IMR-90 (cell line): ENCODE measurements at regions not wholly inside any gene's neighbourhood (a gene's known extent, or its start where the extent isn't known, plus 50 kb on each side); places are given as distances from the start of the nearest gene placed in this dataset.

Experiments used
- ATAC-seq: fragments of 200-7000 bp; cut with Tn5 transposase; 2 replicates; pipeline ENCODE4 v1.9.1; 2020; ENCODE audit warnings: low read depth, mild to moderate bottlenecking, moderate library complexity
- BruUV-seq: library from RNA; stranded (reverse); fragments of 400-500 nt; replicated peaks from 2 replicates; lab custom pipeline; 2021; lab: Mats Ljungman, UMichigan
- CTCF ChIA-PET: fragments of 300-600 bp; formaldehyde crosslinking; extraction: SDS; loops from one replicate; lab custom pipeline; 2021; ENCODE audit warnings: antibody characterized with exemption; lab: Yijun Ruan, JAX
- POLR2A ChIA-PET: fragments of 300-600 bp; sonication (Branson Sonifier 250); formaldehyde crosslinking; loops from one replicate; lab custom pipeline; 2022; ENCODE audit warnings: antibody characterized with exemption; ENCODE audit not compliant: unreplicated experiment; lab: Charles Lee
- DNase-seq: peaks from one replicate; pipeline ENCODE4 v3.0.0; 2013
- H2AFZ ChIP-seq: replicated peaks from 2 replicates; pipeline ENCODE3; 2013; ENCODE audit warnings: low read length, mild to moderate bottlenecking; ENCODE audit not compliant: poor library complexity
- H2AK5ac ChIP-seq: 2 replicates; pipeline ENCODE4 v1.6.1; 2013; ENCODE audit warnings: low read depth, low read length, inconsistent platforms
- H2AK9ac ChIP-seq: replicated peaks from 2 replicates; pipeline ENCODE3; 2013; ENCODE audit warnings: mild to moderate bottlenecking, low read depth, low read length, moderate library complexity; ENCODE audit not compliant: poor library complexity
- H2BK120ac ChIP-seq: 2 replicates; pipeline ENCODE4 v1.6.1; 2013; ENCODE audit warnings: low read depth, low read length, inconsistent platforms
- H2BK15ac ChIP-seq: 3 replicates; pipeline ENCODE4 v1.6.1; 2013; ENCODE audit warnings: low read depth, low read length, inconsistent platforms
- H2BK20ac ChIP-seq: 2 replicates; pipeline ENCODE4 v1.6.1; 2013; ENCODE audit warnings: low read depth, mild to moderate bottlenecking, inconsistent platforms, low read length, moderate library complexity
- H2BK5ac ChIP-seq: 2 replicates; pipeline ENCODE4 v1.6.1; 2013; ENCODE audit warnings: mild to moderate bottlenecking, low read depth, low read length, inconsistent platforms; ENCODE audit not compliant: poor library complexity, severe bottlenecking
- H3K14ac ChIP-seq: replicated peaks from 2 replicates; pipeline ENCODE4 v1.6.1; 2013; ENCODE audit warnings: low read depth, low read length, inconsistent platforms
- H3K18ac ChIP-seq: 2 replicates; pipeline ENCODE4 v1.6.1; 2013; ENCODE audit warnings: low read depth, low read length, control low read depth
- H3K23ac ChIP-seq: 2 replicates; pipeline ENCODE4 v1.6.1; 2013; ENCODE audit warnings: low read depth, low read length, inconsistent platforms
- H3K27ac ChIP-seq: 2 replicates; pipeline ENCODE4 v1.5.1; 2013; ENCODE audit warnings: mild to moderate bottlenecking, control low read depth, low read length; ENCODE audit not compliant: insufficient read depth
- H3K27me3 ChIP-seq: 2 replicates; pipeline ENCODE4 v1.6.1; 2013; ENCODE audit warnings: low read length; ENCODE audit not compliant: control insufficient read depth, insufficient read depth
- H3K36me3 ChIP-seq: 2 replicates; pipeline ENCODE4 v1.6.1; 2013; ENCODE audit warnings: low read length, mixed read lengths; ENCODE audit not compliant: control insufficient read depth, insufficient read depth
- H3K4ac ChIP-seq: 2 replicates; pipeline ENCODE4 v1.6.1; 2013; ENCODE audit warnings: low read depth, low read length, inconsistent platforms
- H3K4me1 ChIP-seq: 2 replicates; pipeline ENCODE4 v1.6.1; 2013; ENCODE audit warnings: low read length, mixed read lengths; ENCODE audit not compliant: control insufficient read depth, insufficient read depth
- H3K4me2 ChIP-seq: 2 replicates; pipeline ENCODE4 v1.6.1; 2013; ENCODE audit warnings: low read depth, mild to moderate bottlenecking, control low read depth, low read length, moderate library complexity
- H3K4me3 ChIP-seq: 2 replicates; pipeline ENCODE4 v1.5.1; 2013; ENCODE audit warnings: low read depth, mild to moderate bottlenecking, control low read depth, low read length, moderate library complexity; ENCODE audit not compliant: insufficient read depth
- H3K56ac ChIP-seq: 2 replicates; pipeline ENCODE4 v1.6.1; 2013; ENCODE audit warnings: low read length, inconsistent platforms; ENCODE audit not compliant: insufficient read depth; ENCODE audit errors: extremely low read depth
- H3K79me1 ChIP-seq, 2 experiments: 2 replicates each; pipeline ENCODE4 v1.6.1; 2013; ENCODE audit warnings: low read length in 2 of 2, inconsistent platforms in 1 of 2, low read depth in 1 of 2
- H3K9ac ChIP-seq: 2 replicates; pipeline ENCODE4 v1.6.1; 2013; ENCODE audit warnings: low read depth, low read length, control low read depth
- H3K9me1 ChIP-seq: 2 replicates; pipeline ENCODE4 v1.6.1; 2013; ENCODE audit warnings: low read length, inconsistent platforms; ENCODE audit not compliant: insufficient read depth
- H3K9me3 ChIP-seq: 2 replicates; pipeline ENCODE4 v1.6.1; 2013; ENCODE audit warnings: low read length; ENCODE audit not compliant: control insufficient read depth, insufficient read depth
- H4K20me1 ChIP-seq: 2 replicates; pipeline ENCODE4 v1.6.1; 2013; ENCODE audit warnings: low read length, inconsistent platforms; ENCODE audit not compliant: insufficient read depth
- H4K5ac ChIP-seq: 2 replicates; pipeline ENCODE4 v1.6.1; 2013; ENCODE audit warnings: mild to moderate bottlenecking, low read depth, low read length, control low read depth
- H4K8ac ChIP-seq, 2 experiments: 2 replicates each; pipeline ENCODE4 v1.6.1; 2013; ENCODE audit warnings: low read depth in 2 of 2, low read length in 2 of 2, control low read depth in 1 of 2, inconsistent platforms in 1 of 2
- H4K91ac ChIP-seq: 2 replicates; pipeline ENCODE4 v1.6.1; 2013; ENCODE audit warnings: low read depth, low read length, inconsistent platforms; ENCODE audit not compliant: insufficient read depth
- BHLHE40 ChIP-seq: fragments of 150-350 bp; IDR thresholded peaks from 2 replicates; pipeline ENCODE4 v1.6.1; 2016; ENCODE audit warnings: mild to moderate bottlenecking, low read depth, low read length
- MAFK ChIP-seq: IDR thresholded peaks from 2 replicates; pipeline ENCODE4 v1.6.1; 2012; ENCODE audit warnings: low read depth, low read length, improper control_type of control experiment
- MAZ ChIP-seq: IDR thresholded peaks from 2 replicates; pipeline ENCODE4 v1.6.1; 2012; ENCODE audit warnings: low read depth, mild to moderate bottlenecking, low read length, improper control_type of control experiment, moderate library complexity, borderline replicate concordance
- NFE2L2 ChIP-seq: fragments of 150-350 bp; IDR thresholded peaks from 2 replicates; pipeline ENCODE4 v1.6.1; 2016; ENCODE audit warnings: low read depth, mild to moderate bottlenecking, low read length
- RAD21 ChIP-seq: IDR thresholded peaks from 2 replicates; pipeline ENCODE4 v1.6.1; 2012; ENCODE audit warnings: low read length, improper control_type of control experiment
- RFX5 ChIP-seq: IDR thresholded peaks from 2 replicates; pipeline ENCODE4 v1.8.0; 2012; ENCODE audit warnings: low read depth, mild to moderate bottlenecking, low read length, moderate library complexity
- SMC3 ChIP-seq: fragments of 150-350 bp; IDR thresholded peaks from 2 replicates; pipeline ENCODE4 v1.6.1; 2016; ENCODE audit warnings: low read depth, mild to moderate bottlenecking, antibody characterized with exemption, low read length, moderate library complexity
- USF2 ChIP-seq: fragments of 150-350 bp; IDR thresholded peaks from 2 replicates; pipeline ENCODE4 v1.6.1; 2017; ENCODE audit warnings: mild to moderate bottlenecking, antibody characterized with exemption, low read length, low read depth
- WGBS, 2 experiments: methylation state at CpG; one replicate each; pipeline versions ENCODE4 v1.1.5 to v1.1.7; 2013; ENCODE audit warnings: missing lambda C conversion rate in 2 of 2; ENCODE audit not compliant: insufficient read length in 1 of 2; ENCODE audit errors: extremely low coverage in 2 of 2; 5-methylcytosine and 5-hydroxymethylcytosine counted together
- dilution Hi-C: fragments of 300-500 bp; cut with HindIII; formaldehyde crosslinking; loops from one replicate; pipeline ENCODE4 v1.14.3; 2018; ENCODE audit warnings: low sequenced_read_pairs; ENCODE audit not compliant: unreplicated experiment
- in situ Hi-C: fragments of 300-500 bp; cut with MboI; formaldehyde crosslinking; loops from 3 replicates; pipeline ENCODE4 v1.14.3; 2019; ENCODE audit warnings: low sequenced_read_pairs, inconsistent platforms, mixed read lengths
- intact Hi-C: fragments of 100-400 bp; cut with micrococcal nuclease; formaldehyde crosslinking; loops from 2 replicates; pipeline ENCODE4 v1.10.0; 2022

- in situ Hi-C loops, result no loop called here
- H2BK20ac ChIP-seq, result no peak overlapping the region
- no peak overlapping the region for H3K14ac ChIP-seq
- no peak overlapping the region for H2AK5ac ChIP-seq
- no peak overlapping the region for H2BK120ac ChIP-seq
- H4K8ac ChIP-seq, result no peak overlapping the region
- H2BK15ac ChIP-seq, result no peak overlapping the region
- H4K91ac ChIP-seq, result no peak overlapping the region
- H2BK5ac ChIP-seq, result no peak overlapping the region
- H3K9ac ChIP-seq, result no peak overlapping the region
- no peaks in the 10 kb centered on the region for H4K20me1 ChIP-seq
- no peak overlapping the region for H3K56ac ChIP-seq
- no CpG with 5 or more reads among the region's 3 CpGs for WGBS, 2 experiments
- H3K9me3 ChIP-seq, result no peaks in the 10 kb centered on the region
- no peaks in the 10 kb centered on the region for H3K36me3 ChIP-seq
- DNase-seq (no peak), ATAC-seq (no peak)
- no peaks in the 10 kb centered on the region for H3K9me1 ChIP-seq
- H3K27ac ChIP-seq, result no peak overlapping the region
- ChIA-PET POLR2A (no interaction called here), CTCF (no interaction called here)
- no peak overlapping the region for H3K4me2 ChIP-seq
- H3K4me1 ChIP-seq, result 0 out of 2 replicates have a peak, but pooled peaks cover 2% of the 10 kb centered on the region
- TF ChIP-seq SMC3 (no peak), RAD21 (no peak), MAFK (no peak), RFX5 (no peak), NFE2L2 (no peak), USF2 (no peak), BHLHE40 (no peak), MAZ (no peak)
- H3K23ac ChIP-seq, result no peak overlapping the region
- intact Hi-C loops, result no loop called here
- H3K27me3 ChIP-seq, result no peaks in the 10 kb centered on the region
- H2AFZ ChIP-seq, result no peak overlapping the region
- H3K4ac ChIP-seq, result no peak overlapping the region
- H2AK9ac ChIP-seq, result no peak overlapping the region
- H4K5ac ChIP-seq, result no peak overlapping the region; the same call in 1 of the 2 replicates
- BruUV-seq, result no TSS peak
- no peaks in the 10 kb centered on the region for H3K79me1 ChIP-seq
- no peak overlapping the region for H3K4me3 ChIP-seq
- dilution Hi-C loops, result no loop called here
- H3K18ac ChIP-seq, result no peak overlapping the region; the same call in 1 of the 2 replicates
Measured at GRCh38 chr1:55534565-55535121, 319.5 kb upstream of the USP24 start.
